Naive thymus-derived CD4-positive, alpha-beta T cell (primary cell): ENCODE measurements at regions not wholly inside any gene's neighbourhood (a gene's known extent, or its start where the extent isn't known, plus 50 kb on each side); places are given as distances from the start of the nearest gene placed in this dataset.

Experiments used
- ATAC-seq: fragments of 150-1000 bp; cut with Tn5 transposase; 2 replicates; pipeline ENCODE4 v1.10.0; 2021; ENCODE audit warnings: mild to moderate bottlenecking, moderate library complexity
- CTCF ChIA-PET: fragments of 350-600 bp; sonication (Branson Sonifier 250); formaldehyde crosslinking; loops from one replicate; lab custom pipeline; 2021; ENCODE audit warnings: antibody characterized with exemption; lab: Charles Lee
- POLR2A ChIA-PET: fragments of 350-600 bp; sonication (Branson Sonifier 250); formaldehyde crosslinking; loops from one replicate; lab custom pipeline; 2021; ENCODE audit warnings: antibody characterized with exemption, inconsistent platforms; lab: Charles Lee
- DNase-seq, 9 donors: peaks; one replicate each; pipeline versions ENCODE4 v3.0.0 to v3.0.0-alpha.2; 2020 to 2022; ENCODE audit warnings: mixed read lengths in 1 of 9
- H3K27ac ChIP-seq: one replicate; pipeline ENCODE4 v1.7.0; 2013; ENCODE audit warnings: mild to moderate bottlenecking, low read depth, low read length, moderate library complexity
- H3K27me3 ChIP-seq, 2 donors: one replicate each; pipeline ENCODE4 v1.7.0; 2013; ENCODE audit warnings: low read length in 2 of 2, mild to moderate bottlenecking in 2 of 2, moderate library complexity in 2 of 2; ENCODE audit not compliant: control insufficient read depth in 2 of 2, insufficient read depth in 2 of 2
- H3K36me3 ChIP-seq, 3 experiments: 1 replicate in 2 of 3; 2 replicates in 1 of 3; pipeline ENCODE4 v1.7.0; 2013; ENCODE audit warnings: low read length in 3 of 3, mild to moderate bottlenecking in 3 of 3, moderate library complexity in 1 of 3; ENCODE audit not compliant: insufficient read depth in 3 of 3, control insufficient read depth in 2 of 3
- H3K4me1 ChIP-seq, 2 donors: one replicate each; pipeline ENCODE4 v1.7.0; 2013; ENCODE audit warnings: low read length in 2 of 2, mild to moderate bottlenecking in 2 of 2, moderate library complexity in 1 of 2; ENCODE audit not compliant: control insufficient read depth in 2 of 2, insufficient read depth in 2 of 2
- H3K4me3 ChIP-seq: 2 replicates; pipeline ENCODE4 v1.7.0; 2013; ENCODE audit warnings: mild to moderate bottlenecking, low read length
- H3K9me3 ChIP-seq, 3 experiments: 1 replicate in 2 of 3; 2 replicates in 1 of 3; pipeline ENCODE4 v1.7.0; 2013; ENCODE audit warnings: low read length in 3 of 3; ENCODE audit not compliant: control insufficient read depth in 2 of 3
- H3K27ac Mint-ChIP-seq, 9 donors: one replicate each; pipeline ENCODE4 v1.8.0; 2020 to 2022; ENCODE audit warnings: mixed read lengths in 9 of 9, mild to moderate bottlenecking in 8 of 9, moderate library complexity in 5 of 9, inconsistent platforms in 2 of 9
- H3K27me3 Mint-ChIP-seq, 5 donors: one replicate each; pipeline ENCODE4 v1.8.0; 2021 to 2022; ENCODE audit warnings: mixed read lengths in 5 of 5, mild to moderate bottlenecking in 1 of 5
- H3K36me3 Mint-ChIP-seq, 5 donors: one replicate each; pipeline ENCODE4 v1.8.0; 2020 to 2022; ENCODE audit warnings: mixed read lengths in 5 of 5, mild to moderate bottlenecking in 3 of 5, inconsistent platforms in 1 of 5
- H3K4me1 Mint-ChIP-seq, 7 donors: one replicate each; pipeline ENCODE4 v1.8.0; 2020 to 2022; ENCODE audit warnings: mixed read lengths in 7 of 7, mild to moderate bottlenecking in 3 of 7, inconsistent platforms in 1 of 7
- H3K4me3 Mint-ChIP-seq, 10 donors: one replicate each; pipeline ENCODE4 v1.8.0; 2020 to 2022; ENCODE audit warnings: mild to moderate bottlenecking in 10 of 10, mixed read lengths in 10 of 10, moderate library complexity in 6 of 10, inconsistent platforms in 2 of 10
- H3K9me3 Mint-ChIP-seq, 11 donors: one replicate each; pipeline ENCODE4 v1.8.0; 2020 to 2022; ENCODE audit warnings: mixed read lengths in 11 of 11, mild to moderate bottlenecking in 4 of 11, inconsistent platforms in 1 of 11, moderate library complexity in 1 of 11
- intact Hi-C, 2 donors: fragments of 100-400 bp; cut with micrococcal nuclease; formaldehyde crosslinking; loops; one replicate each; pipeline ENCODE4 v1.15.1; 2023

DNA sequence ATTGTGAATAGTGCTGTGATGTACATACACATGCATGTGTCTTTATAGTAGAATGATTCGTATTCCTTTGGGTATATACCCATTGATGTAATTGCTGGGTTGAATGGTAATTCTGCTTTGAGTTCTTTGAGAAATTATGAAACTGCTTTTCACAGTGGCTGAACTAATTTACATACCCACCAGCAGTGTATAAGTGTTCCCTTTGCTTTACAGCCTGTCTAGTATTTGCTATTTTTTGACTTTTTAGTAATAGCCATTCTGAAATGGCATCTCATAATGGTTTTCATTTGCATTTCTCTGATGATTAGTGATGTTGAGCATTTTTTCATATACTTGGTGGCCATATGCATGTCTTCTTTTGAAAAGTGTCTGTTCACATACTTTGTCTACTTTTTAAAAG is 54.5 kb upstream of the FAM78B start:
- Mint-ChIP-seq H3K36me3 (peaks cover 0 to 9% (median 5%) of the 10 kb centered on the region in 5 donors), H3K4me1 (no peaks in the 10 kb centered on the region), H3K27ac (no peak overlapping the region), H3K4me3 (no peak overlapping the region), H3K9me3 (peaks cover 14 to 70% (median 34%) of the 10 kb centered on the region in 11 donors), H3K27me3 (peaks cover 0 to 27% (median 6%) of the 10 kb centered on the region in 5 donors)
- intact Hi-C loops: no loop called here
- H3K27ac ChIP-seq: no peak overlapping the region
- no peaks in the 10 kb centered on the region for H3K4me1 ChIP-seq
- no peak overlapping the region for H3K4me3 ChIP-seq
- ATAC-seq (no peak), DNase-seq (no peak)
- no peaks in the 10 kb centered on the region for H3K36me3 ChIP-seq
- no peaks in the 10 kb centered on the region for H3K27me3 ChIP-seq
- ChIA-PET CTCF (no interaction called here), POLR2A (no interaction called here)
- peaks cover 0 to 10% (median 0%) of the 10 kb centered on the region in 3 experiments for H3K9me3 ChIP-seq

DNA sequence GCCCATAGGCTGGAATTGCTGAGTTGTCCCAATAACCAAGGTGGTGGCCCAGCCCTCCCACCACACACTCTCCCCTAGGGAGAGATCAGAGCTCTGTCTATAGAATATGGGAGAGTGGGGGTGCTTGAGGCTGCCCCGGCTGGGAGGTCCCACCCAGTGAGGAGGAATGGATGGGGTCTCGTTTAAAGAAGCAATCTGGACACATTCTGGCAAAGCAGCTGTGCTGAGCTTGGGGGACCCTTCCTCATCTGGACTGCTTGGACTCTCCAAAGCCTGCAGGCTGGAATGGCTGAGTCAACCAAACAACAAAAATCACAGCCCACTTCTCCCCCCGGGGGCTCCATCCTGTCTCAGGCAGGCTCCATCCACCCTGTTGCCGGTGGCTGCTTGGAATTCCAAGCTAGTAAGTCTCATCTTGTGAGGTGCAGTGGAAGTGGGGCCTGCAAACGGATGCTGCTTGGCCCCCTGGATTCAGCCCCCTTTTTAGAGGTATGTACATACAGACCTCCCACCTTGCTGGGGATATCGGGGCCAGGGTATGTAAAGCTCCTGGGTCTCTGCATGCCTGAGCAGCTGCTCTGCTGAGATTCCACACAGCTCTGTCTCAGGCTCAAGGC is 67.1 kb upstream of the FAM78B start:
- DNase-seq (no peak), ATAC-seq (no peak)
- H3K36me3 ChIP-seq: no peaks in the 10 kb centered on the region
- ChIA-PET POLR2A (no interaction called here), CTCF (no interaction called here)
- no peak overlapping the region for H3K27ac Mint-ChIP-seq
- H3K27me3 ChIP-seq: no peaks in the 10 kb centered on the region
- peaks cover 8 to 43% (median 19%) of the 10 kb centered on the region in 11 donors for H3K9me3 Mint-ChIP-seq
- intact Hi-C loops: no loop called here
- no peak overlapping the region for H3K4me3 ChIP-seq
- peaks cover 0 to 5% (median 0%) of the 10 kb centered on the region in 5 donors for H3K36me3 Mint-ChIP-seq
- H3K9me3 ChIP-seq: no peaks in the 10 kb centered on the region
- H3K27ac ChIP-seq: no peak overlapping the region
- H3K4me3 Mint-ChIP-seq: no peak overlapping the region
- H3K4me1 Mint-ChIP-seq: no peaks in the 10 kb centered on the region
- peaks cover 0 to 5% (median 0%) of the 10 kb centered on the region in 5 donors for H3K27me3 Mint-ChIP-seq
- no peaks in the 10 kb centered on the region for H3K4me1 ChIP-seq

DNA sequence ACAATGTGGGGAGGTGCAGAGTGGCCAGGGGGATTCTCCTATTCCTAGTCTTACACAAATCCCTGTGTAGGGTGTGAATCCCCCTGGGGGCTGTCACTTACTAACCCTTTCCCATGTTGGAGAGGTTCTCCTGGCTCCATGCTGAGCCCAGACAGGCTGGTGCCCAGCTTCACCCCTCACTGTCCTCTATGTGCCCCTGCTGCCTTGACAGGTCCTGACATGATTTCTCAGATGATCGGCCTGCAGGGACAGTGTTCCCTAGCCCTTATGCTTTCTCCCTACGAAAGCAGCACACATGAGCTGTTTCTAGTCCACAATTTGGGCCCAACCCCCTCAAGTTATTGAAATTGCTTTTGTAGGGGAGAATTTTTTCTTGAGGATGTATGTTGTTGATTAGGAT is 68.9 kb upstream of the FAM78B start:
- H3K27me3 ChIP-seq: no peaks in the 10 kb centered on the region
- intact Hi-C loops: no loop called here
- POLR2A ChIA-PET: no interaction called here
- H3K4me1 ChIP-seq: no peaks in the 10 kb centered on the region
- Mint-ChIP-seq H3K9me3 (peaks cover 6 to 31% (median 16%) of the 10 kb centered on the region in 11 donors), H3K27ac (no peak overlapping the region), H3K4me3 (no peak overlapping the region), H3K27me3 (peaks cover 0 to 5% (median 0%) of the 10 kb centered on the region in 5 donors), H3K36me3 (peaks cover 0 to 5% (median 0%) of the 10 kb centered on the region in 5 donors), H3K4me1 (no peaks in the 10 kb centered on the region)
- DNase-seq (no peak), ATAC-seq (no peak)
- CTCF ChIA-PET: no interaction called here
- H3K27ac ChIP-seq: no peak overlapping the region
- H3K4me3 ChIP-seq: no peak overlapping the region
- H3K9me3 ChIP-seq: no peaks in the 10 kb centered on the region
- no peaks in the 10 kb centered on the region for H3K36me3 ChIP-seq

DNA sequence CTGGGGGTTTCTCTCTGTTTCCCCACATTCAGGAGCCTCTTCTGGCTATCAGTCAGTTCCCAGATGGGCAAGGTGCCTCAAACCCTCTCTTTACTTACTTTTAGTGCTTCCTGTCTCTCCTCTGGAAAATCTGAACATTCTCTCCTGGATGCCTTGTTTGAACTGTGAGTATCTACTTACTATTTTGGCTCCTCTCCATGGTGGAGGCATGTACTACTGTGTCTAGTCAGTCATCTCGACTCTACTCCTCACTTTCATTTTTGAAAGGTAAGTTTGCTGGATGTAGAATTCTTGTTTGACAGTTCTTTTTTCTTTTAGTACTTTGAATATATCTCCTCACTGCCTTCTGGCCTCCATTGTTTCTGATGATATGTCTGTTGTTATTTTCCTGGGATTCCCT is 70.9 kb upstream of the FAM78B start:
- Mint-ChIP-seq H3K4me3 (no peak overlapping the region), H3K27me3 (peaks cover 0 to 5% (median 0%) of the 10 kb centered on the region in 5 donors), H3K4me1 (no peaks in the 10 kb centered on the region), H3K27ac (no peak overlapping the region), H3K36me3 (peaks cover 0 to 5% (median 0%) of the 10 kb centered on the region in 5 donors), H3K9me3 (peaks cover 2 to 14% (median 8%) of the 10 kb centered on the region in 11 donors)
- intact Hi-C loops: no loop called here
- Histone ChIP-seq H3K4me3 (no peak overlapping the region), H3K36me3 (no peaks in the 10 kb centered on the region), H3K27me3 (no peaks in the 10 kb centered on the region), H3K9me3 (no peaks in the 10 kb centered on the region), H3K27ac (no peak overlapping the region), H3K4me1 (no peaks in the 10 kb centered on the region)
- ChIA-PET POLR2A (no interaction called here), CTCF (no interaction called here)
- DNase-seq: no peak
- no peak for ATAC-seq

DNA sequence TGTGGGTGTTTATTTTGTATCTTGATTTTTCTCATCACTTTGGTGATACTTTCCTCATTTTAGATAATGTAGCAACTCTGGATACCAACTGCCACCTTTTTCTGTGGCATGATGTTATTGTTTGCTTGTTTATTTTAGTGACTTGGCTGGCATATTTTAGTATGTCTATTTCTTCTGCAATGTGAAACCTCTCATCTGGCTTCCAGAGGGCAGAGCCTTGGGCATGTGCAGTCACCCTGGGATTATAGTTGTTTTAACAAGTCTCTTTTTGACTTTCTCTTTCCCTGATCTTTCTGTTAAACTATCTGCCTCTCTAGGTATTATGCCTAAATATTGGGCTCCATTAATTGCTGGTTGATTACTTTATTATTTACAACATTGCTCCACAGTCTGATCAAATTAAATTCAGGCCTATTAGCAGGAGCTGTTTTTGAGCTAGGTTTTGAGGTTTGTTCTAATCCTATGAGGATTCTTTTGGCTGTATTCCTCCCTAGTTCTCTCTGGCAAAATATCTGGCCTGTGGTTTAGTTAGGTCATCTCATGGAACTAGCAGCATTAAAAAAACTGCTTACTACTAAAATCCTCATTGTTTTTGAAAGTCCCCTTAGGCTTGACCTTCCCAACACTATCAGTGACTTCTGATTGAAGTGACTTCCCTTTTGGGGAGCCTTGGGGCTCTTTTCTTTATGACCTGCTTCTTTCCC is 86.4 kb upstream of the FAM78B start:
- ATAC-seq: no peak
- CTCF ChIA-PET: no interaction called here
- DNase-seq: no peak

DNA sequence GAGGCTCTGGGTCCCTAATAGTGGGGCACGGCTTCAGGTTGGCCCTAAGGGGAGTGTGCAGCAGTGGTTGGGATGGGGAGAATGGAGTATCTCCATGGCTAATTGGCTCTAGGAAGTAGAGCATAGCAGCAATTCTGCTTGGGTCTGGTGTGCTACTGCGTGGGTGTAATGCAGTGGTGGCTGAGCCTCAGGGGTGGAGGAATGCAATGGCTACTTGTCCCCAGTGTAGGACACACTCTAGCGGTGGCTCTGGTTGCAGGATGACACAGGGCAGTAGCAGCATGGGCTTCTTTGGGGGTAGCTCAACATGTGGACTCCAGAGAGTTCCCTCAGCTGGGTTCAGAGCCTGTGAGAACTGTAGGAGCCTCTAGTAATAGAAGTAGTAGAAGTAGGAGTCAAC is 91.2 kb upstream of the FAM78B start:
- Histone ChIP-seq H3K36me3 (no peaks in the 10 kb centered on the region), H3K27ac (no peak overlapping the region), H3K4me3 (no peak overlapping the region), H3K27me3 (no peaks in the 10 kb centered on the region), H3K4me1 (no peaks in the 10 kb centered on the region), H3K9me3 (no peaks in the 10 kb centered on the region)
- H3K9me3 Mint-ChIP-seq: peaks cover 1 to 47% (median 12%) of the 10 kb centered on the region in 11 donors
- H3K4me1 Mint-ChIP-seq: no peaks in the 10 kb centered on the region
- DNase-seq (no peak), ATAC-seq (no peak)
- peaks cover 0 to 5% (median 0%) of the 10 kb centered on the region in 5 donors for H3K36me3 Mint-ChIP-seq
- intact Hi-C loops: no loop called here
- POLR2A ChIA-PET: no interaction called here
- H3K4me3 Mint-ChIP-seq: no peak overlapping the region
- no peak overlapping the region for H3K27ac Mint-ChIP-seq
- CTCF ChIA-PET: no interaction called here
- peaks cover 0 to 6% (median 0%) of the 10 kb centered on the region in 5 donors for H3K27me3 Mint-ChIP-seq

More for the DNA sequence above, 86.4 kb upstream of the FAM78B start:
- no peaks in the 10 kb centered on the region for H3K4me1 Mint-ChIP-seq
- H3K9me3 Mint-ChIP-seq: peaks cover 9 to 65% (median 21%) of the 10 kb centered on the region in 11 donors
- Histone ChIP-seq H3K4me1 (no peaks in the 10 kb centered on the region), H3K27me3 (no peaks in the 10 kb centered on the region), H3K4me3 (no peak overlapping the region), H3K27ac (no peak overlapping the region), H3K36me3 (no peaks in the 10 kb centered on the region), H3K9me3 (no peaks in the 10 kb centered on the region)
- no peak overlapping the region for H3K27ac Mint-ChIP-seq
- intact Hi-C loops: no loop called here
- no peaks in the 10 kb centered on the region for H3K27me3 Mint-ChIP-seq
- POLR2A ChIA-PET: no interaction called here
- peaks cover 0 to 9% (median 0%) of the 10 kb centered on the region in 5 donors for H3K36me3 Mint-ChIP-seq
- H3K4me3 Mint-ChIP-seq: no peak overlapping the region

DNA sequence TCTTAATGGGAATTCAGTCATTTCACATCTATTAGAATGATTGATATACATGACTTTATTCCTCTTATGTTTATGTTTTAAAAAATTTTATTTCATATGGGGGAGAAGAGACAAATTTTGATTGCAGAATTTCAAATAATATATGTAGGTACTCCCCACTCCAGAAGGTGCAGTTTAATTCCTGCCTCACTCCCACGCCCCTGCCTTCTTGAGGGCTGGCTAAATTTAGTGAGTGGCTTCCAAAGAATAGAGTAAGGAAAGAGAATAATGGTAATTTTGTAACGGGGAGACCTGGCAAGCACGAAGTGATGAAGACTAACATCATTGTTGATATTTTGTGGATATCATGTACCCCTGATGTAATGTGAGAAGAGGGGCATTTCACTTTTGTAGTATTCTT is 94.7 kb upstream of the FAM78B start:
- Mint-ChIP-seq H3K9me3 (peaks cover 0 to 27% (median 4%) of the 10 kb centered on the region in 11 donors), H3K27me3 (peaks cover 0 to 18% (median 4%) of the 10 kb centered on the region in 5 donors), H3K4me1 (no peaks in the 10 kb centered on the region), H3K4me3 (no peak overlapping the region), H3K27ac (no peak overlapping the region), H3K36me3 (peaks cover 0 to 4% (median 0%) of the 10 kb centered on the region in 5 donors)
- ChIA-PET CTCF (no interaction called here), POLR2A (no interaction called here)
- no peak for ATAC-seq
- no peak for DNase-seq
- H3K27me3 ChIP-seq: no peaks in the 10 kb centered on the region
- no peaks in the 10 kb centered on the region for H3K9me3 ChIP-seq
- intact Hi-C loops: no loop called here
- no peaks in the 10 kb centered on the region for H3K4me1 ChIP-seq
- no peak overlapping the region for H3K4me3 ChIP-seq
- H3K27ac ChIP-seq: no peak overlapping the region
- no peaks in the 10 kb centered on the region for H3K36me3 ChIP-seq
